Liver (tissue), 8 donors: ENCODE measurements at regions not wholly inside any gene's neighbourhood (a gene's known extent, or its start where the extent isn't known, plus 50 kb on each side); places are given as distances from the start of the nearest gene placed in this dataset.

Source experiments
- DNase-seq: peaks from one replicate; pipeline ENCODE4 v3.0.0-alpha.2; 2017; ENCODE audit warnings: low spot score
- H3K27ac ChIP-seq, 2 donors: one replicate each; pipeline ENCODE4 v1.7.0; 2013; ENCODE audit warnings: inconsistent platforms in 2 of 2, low read length in 2 of 2, control low read depth in 1 of 2, low read depth in 1 of 2, mild to moderate bottlenecking in 1 of 2
- H3K27me3 ChIP-seq, 4 donors: one replicate each; pipeline versions ENCODE4 v1.6.1 to v1.7.0; 2013; ENCODE audit warnings: low read length in 3 of 4, inconsistent platforms in 1 of 4, mild to moderate bottlenecking in 1 of 4, moderate library complexity in 1 of 4; ENCODE audit not compliant: control insufficient read depth in 4 of 4, insufficient read depth in 4 of 4
- H3K36me3 ChIP-seq, 4 donors: one replicate each; pipeline versions ENCODE4 v1.6.1 to v1.7.0; 2013; ENCODE audit warnings: low read length in 3 of 4, mild to moderate bottlenecking in 3 of 4, low read depth in 1 of 4, moderate library complexity in 1 of 4; ENCODE audit not compliant: control insufficient read depth in 4 of 4, insufficient read depth in 3 of 4
- H3K4me1 ChIP-seq, 4 donors: one replicate each; pipeline versions ENCODE4 v1.6.1 to v1.7.0; 2013; ENCODE audit warnings: low read length in 3 of 4, mild to moderate bottlenecking in 3 of 4, moderate library complexity in 1 of 4; ENCODE audit not compliant: control insufficient read depth in 4 of 4, insufficient read depth in 4 of 4
- H3K4me3 ChIP-seq, 3 donors: one replicate each; pipeline versions ENCODE4 v1.6.1 to v1.7.0; 2013; ENCODE audit warnings: low read length in 3 of 3, control low read depth in 1 of 3, low read depth in 1 of 3, mild to moderate bottlenecking in 1 of 3
- H3K9ac ChIP-seq, 2 donors: one replicate each; pipeline ENCODE4 v1.7.0; 2013; ENCODE audit warnings: low read length in 2 of 2, mild to moderate bottlenecking in 2 of 2, moderate library complexity in 2 of 2, control low read depth in 1 of 2, low read depth in 1 of 2
- H3K9me3 ChIP-seq, 4 donors: one replicate each; pipeline versions ENCODE4 v1.6.1 to v1.7.0; 2013; ENCODE audit warnings: low read length in 3 of 4; ENCODE audit not compliant: control insufficient read depth in 4 of 4
- CTCF ChIP-seq: fragments of 150-350 bp; IDR thresholded peaks from 2 replicates; pipeline ENCODE4 v1.5.1; 2017; ENCODE audit warnings: improper control_type of control experiment, low read depth, low read length; ENCODE audit not compliant: missing input control
- EGR1 ChIP-seq, 2 donors: IDR thresholded peaks; 2 replicates each; pipeline ENCODE4 v1.6.1; 2016 to 2018; ENCODE audit warnings: antibody characterized with exemption in 2 of 2, low read depth in 2 of 2
- GABPA ChIP-seq, 2 donors: IDR thresholded peaks in 1 of 2; conservative IDR thresholded peaks in 1 of 2; 2 replicates each; pipeline ENCODE4 v1.6.1; 2016; ENCODE audit warnings: antibody characterized with exemption in 2 of 2, mild to moderate bottlenecking in 1 of 2, moderate library complexity in 1 of 2
- HNF4G ChIP-seq: IDR thresholded peaks from 2 replicates; pipeline ENCODE4 v1.6.1; 2016; ENCODE audit warnings: antibody characterized with exemption
- JUND ChIP-seq, 2 donors: IDR thresholded peaks; 2 replicates each; pipeline ENCODE4 v1.6.1; 2016; ENCODE audit warnings: antibody characterized with exemption in 2 of 2
- MAX ChIP-seq: IDR thresholded peaks from 2 replicates; pipeline ENCODE4 v1.6.1; 2016; ENCODE audit warnings: antibody characterized with exemption
- NR2F2 ChIP-seq: IDR thresholded peaks from 2 replicates; pipeline ENCODE4 v1.6.1; 2016; ENCODE audit warnings: antibody characterized with exemption
- RAD21 ChIP-seq, 2 donors: IDR thresholded peaks; 2 replicates each; pipeline ENCODE4 v1.6.1; 2016; ENCODE audit warnings: antibody characterized with exemption in 2 of 2, mild to moderate bottlenecking in 2 of 2
- SP1 ChIP-seq: IDR thresholded peaks from 2 replicates; pipeline ENCODE4 v1.6.1; 2018; ENCODE audit warnings: antibody characterized with exemption, mild to moderate bottlenecking
- TAF1 ChIP-seq: conservative IDR thresholded peaks from 2 replicates; pipeline ENCODE4 v1.6.1; 2016; ENCODE audit warnings: antibody characterized with exemption, mild to moderate bottlenecking
- YY1 ChIP-seq: IDR thresholded peaks from 2 replicates; pipeline ENCODE4 v1.6.1; 2016; ENCODE audit warnings: antibody characterized with exemption, mild to moderate bottlenecking
- ZBTB33 ChIP-seq: IDR thresholded peaks from 2 replicates; pipeline ENCODE4 v1.6.1; 2016; ENCODE audit warnings: antibody characterized with exemption
- WGBS: extraction: QIAGEN DNeasy Blood & Tissue Kit; methylation state at CpG from one replicate; pipeline ENCODE4 v1.1.7; 2013; 5-methylcytosine and 5-hydroxymethylcytosine counted together
- donor health status: healthy.
- donor health status: healthy.
- donor health status: healthy.
- donor health status: healthy.
- donor health status: healthy.

DNA sequence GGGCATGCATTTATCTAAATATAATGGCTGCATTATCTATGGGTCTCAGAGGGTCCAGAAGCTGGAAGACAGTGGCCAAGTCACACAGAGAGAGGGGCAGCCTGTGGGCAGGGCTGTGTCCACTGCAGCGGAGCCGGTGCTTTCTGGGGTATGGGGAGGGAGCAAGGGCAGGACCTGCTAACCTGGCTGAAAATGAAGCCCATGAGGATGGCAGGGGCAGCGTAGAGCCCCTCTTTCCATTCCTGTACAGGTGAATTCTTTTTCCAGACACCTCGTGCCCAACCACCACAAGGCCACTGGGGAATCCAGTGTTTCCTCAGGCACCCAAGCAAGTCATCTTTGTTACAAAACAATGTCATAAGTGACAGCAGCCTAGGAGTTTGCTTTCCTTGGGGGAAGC lies 305.9 kb upstream of the IRX4 start (continued):
- no peak for TF ChIP-seq MAX
- no peak for TF ChIP-seq GABPA (IDR thresholded peaks at IDR 0.05 in 1 of 2, conservative IDR thresholded peaks at IDR 0.05 in 1 of 2)

DNA sequence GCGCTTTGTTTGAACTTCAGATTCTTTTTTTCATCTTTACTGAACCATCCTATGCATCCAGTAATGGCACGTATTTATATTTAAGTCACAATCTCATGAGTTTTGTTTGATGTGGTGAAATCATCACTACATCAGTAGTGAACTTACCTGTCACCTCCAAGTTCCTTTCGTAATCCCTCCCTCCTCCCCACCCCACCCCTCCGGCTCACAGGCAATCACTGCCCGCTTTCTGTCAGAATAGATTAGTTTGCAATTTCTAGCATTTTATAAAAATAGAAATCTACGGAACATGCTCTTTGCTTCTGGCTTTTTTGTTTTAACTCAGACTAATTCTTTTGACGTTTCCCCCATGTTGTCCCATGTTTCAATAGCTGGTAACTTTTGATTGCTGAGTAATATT lies 305.4 kb upstream of the IRX4 start:
- DNase-seq, result no peak
- H3K36me3 ChIP-seq, result no peaks in the 10 kb centered on the region
- no peak overlapping the region for H3K9ac ChIP-seq
- no peak for TF ChIP-seq EGR1 (IDR thresholded peaks at IDR 0.05; ENCODE audit: low read depth in 2 of 2)
- no peak for TF ChIP-seq ZBTB33
- TF ChIP-seq HNF4G, result no peak
- no peak for TF ChIP-seq SP1
- TF ChIP-seq TAF1, result no peak
- no peak for TF ChIP-seq CTCF
- H3K9me3 ChIP-seq, result no peaks in the 10 kb centered on the region
- 78% methylated on average over 7 of the region's 7 CpGs for WGBS
- no peak overlapping the region for H3K27ac ChIP-seq
- H3K4me1 ChIP-seq, result no peaks in the 10 kb centered on the region
- H3K4me3 ChIP-seq, result no peak overlapping the region
- peaks cover 0 to 2% (median 0%) of the 10 kb centered on the region in 4 donors for H3K27me3 ChIP-seq

DNA sequence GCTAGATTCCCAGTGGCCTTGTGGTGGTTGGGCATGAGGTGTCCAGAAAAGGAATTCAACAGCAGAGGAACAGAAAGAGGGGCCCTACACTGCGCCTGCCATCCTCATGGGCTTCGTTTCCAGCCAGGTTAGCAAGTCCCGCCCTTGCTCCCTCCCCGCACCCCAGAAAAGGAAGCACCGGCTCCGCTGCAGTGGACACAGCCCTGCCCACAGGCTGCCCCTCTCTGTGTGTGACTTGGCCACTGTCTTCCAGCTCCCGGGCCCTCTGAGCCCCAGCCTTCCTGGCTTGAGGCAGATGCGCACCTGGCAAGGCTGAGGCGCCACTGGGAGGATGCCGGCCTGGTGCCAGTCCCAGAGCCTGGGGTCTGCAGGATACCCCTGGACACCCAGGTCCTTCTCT lies 305.0 kb upstream of the IRX4 start:
- H3K27ac ChIP-seq, result no peak overlapping the region
- no peaks in the 10 kb centered on the region for H3K4me1 ChIP-seq
- no peak overlapping the region for H3K9ac ChIP-seq
- no peak for TF ChIP-seq NR2F2
- TF ChIP-seq JUND (IDR thresholded peaks at IDR 0.05), result no peak
- TF ChIP-seq RAD21 (IDR thresholded peaks at IDR 0.05), result no peak
- no peaks in the 10 kb centered on the region for H3K9me3 ChIP-seq
- DNase-seq, result no peak
- 84% methylated on average over 10 of the region's 10 CpGs for WGBS
- peaks cover 0 to 2% (median 0%) of the 10 kb centered on the region in 4 donors for H3K27me3 ChIP-seq
- no peaks in the 10 kb centered on the region for H3K36me3 ChIP-seq
- H3K4me3 ChIP-seq, result no peak overlapping the region

- no peak overlapping the region for H3K9ac ChIP-seq
- no peaks in the 10 kb centered on the region for H3K36me3 ChIP-seq
- 92% methylated on average over 11 of the region's 11 CpGs for WGBS
- peaks cover 0 to 2% (median 0%) of the 10 kb centered on the region in 4 donors for H3K27me3 ChIP-seq
- no peaks in the 10 kb centered on the region for H3K4me1 ChIP-seq
- no peaks in the 10 kb centered on the region for H3K9me3 ChIP-seq
- no peak overlapping the region for H3K27ac ChIP-seq
- TF ChIP-seq NR2F2 (no peak), YY1 (no peak), RAD21 (IDR thresholded peaks at IDR 0.05) (no peak), ZBTB33 (no peak), EGR1 (IDR thresholded peaks at IDR 0.05; ENCODE audit: low read depth in 2 of 2) (no peak)
- no peak for DNase-seq
- no peak overlapping the region for H3K4me3 ChIP-seq
These were observed 304.4 kb upstream of the IRX4 start for GRCh38 chr5:2187156-2187555.
